H1 (cell line): ENCODE measurements at regions not wholly inside any gene's neighbourhood (a gene's known extent, or its start where the extent isn't known, plus 50 kb on each side); places are given as distances from the start of the nearest gene placed in this dataset.
A peak's percentile ranks its signal among the peaks of the same experiment; 100 is the strongest.

ENCODE experiments used
- CTCF ChIA-PET: fragments of 300-600 bp; sonication (Branson Sonifier 250); formaldehyde crosslinking; loops from one replicate; lab custom pipeline; 2021; ENCODE audit not compliant: partially characterized antibody; lab: Charles Lee
- POLR2A ChIA-PET: fragments of 300-600 bp; sonication (Branson Sonifier 250); formaldehyde crosslinking; loops from one replicate; lab custom pipeline; 2021; ENCODE audit warnings: inconsistent platforms; ENCODE audit not compliant: partially characterized antibody; lab: Charles Lee
- DNase-seq, 2 experiments: peaks; one replicate each; pipeline versions ENCODE4 v3.0.0 to v3.0.0-alpha.2; 2010 to 2022; ENCODE audit warnings: low spot score in 2 of 2, low read depth in 1 of 2, mixed read lengths in 1 of 2
- FAIRE-seq: peaks from 2 replicates; lab custom pipeline; 2011; peaks lifted over from hg19 to GRCh38; lab: Jason Lieb, UNC
- H2AFZ ChIP-seq: 2 replicates; pipeline ENCODE4 v1.8.1; 2012; ENCODE audit warnings: low read length, inconsistent platforms
- H2AK5ac ChIP-seq: 2 replicates; pipeline ENCODE4 v1.6.1; 2013; ENCODE audit warnings: low read depth, low read length
- H2BK120ac ChIP-seq: replicated peaks from 2 replicates; pipeline ENCODE3; 2013; ENCODE audit warnings: low read depth, low read length, inconsistent platforms
- H2BK12ac ChIP-seq: 2 replicates; pipeline ENCODE4 v1.6.1; 2013; ENCODE audit warnings: low read depth, low read length
- H2BK15ac ChIP-seq: 2 replicates; pipeline ENCODE4 v1.6.1; 2013; ENCODE audit warnings: low read length
- H2BK20ac ChIP-seq: 2 replicates; pipeline ENCODE4 v1.6.1; 2013; ENCODE audit warnings: low read length
- H2BK5ac ChIP-seq: 2 replicates; pipeline ENCODE4 v1.6.1; 2013; ENCODE audit warnings: low read depth, low read length
- H3K14ac ChIP-seq: 2 replicates; pipeline ENCODE4 v1.6.1; 2013; ENCODE audit warnings: inconsistent platforms; ENCODE audit not compliant: insufficient read length
- H3K18ac ChIP-seq: 2 replicates; pipeline ENCODE4 v1.6.1; 2013; ENCODE audit warnings: low read length; ENCODE audit errors: extremely low read depth
- H3K23ac ChIP-seq: 2 replicates; pipeline ENCODE4 v1.6.1; 2013; ENCODE audit warnings: inconsistent platforms; ENCODE audit not compliant: insufficient read length
- H3K23me2 ChIP-seq: 2 replicates; pipeline ENCODE4 v1.6.1; 2013; ENCODE audit warnings: low read depth, low read length
- H3K27ac ChIP-seq: 2 replicates; pipeline ENCODE4 v1.6.1; 2011; ENCODE audit warnings: low read depth, low read length, inconsistent platforms
- H3K27me3 ChIP-seq, 4 experiments: replicated peaks in 1 of 4; 1 replicate in 1 of 4; 2 replicates in 3 of 4; pipeline versions ENCODE4 v1.6.1 to v1.8.1; 2011 to 2013; ENCODE audit warnings: low read length in 3 of 4, mild to moderate bottlenecking in 3 of 4, inconsistent platforms in 2 of 4, mixed read lengths in 2 of 4, moderate library complexity in 1 of 4; ENCODE audit not compliant: control insufficient read depth in 3 of 4, insufficient read depth in 3 of 4; ENCODE audit errors: extremely low read depth in 1 of 4
- H3K36me3 ChIP-seq, 4 experiments: 2 replicates each; pipeline versions ENCODE4 v1.6.1 to v1.8.1; 2011 to 2013; ENCODE audit warnings: mild to moderate bottlenecking in 4 of 4, low read length in 3 of 4, moderate library complexity in 2 of 4, control low read depth in 1 of 4, inconsistent platforms in 1 of 4; ENCODE audit not compliant: insufficient read depth in 4 of 4, control insufficient read depth in 2 of 4
- H3K4ac ChIP-seq: replicated peaks from 2 replicates; pipeline ENCODE3; 2013; ENCODE audit warnings: low read length, low read depth, mixed read lengths, inconsistent platforms; ENCODE audit not compliant: insufficient read length
- H3K4me1 ChIP-seq, 4 experiments: replicated peaks in 1 of 4; 1 replicate in 1 of 4; 2 replicates in 3 of 4; pipeline versions ENCODE4 v1.6.1 to v1.8.1; 2011 to 2013; ENCODE audit warnings: low read length in 3 of 4, inconsistent platforms in 2 of 4, mixed read lengths in 1 of 4; ENCODE audit not compliant: insufficient read depth in 4 of 4, control insufficient read depth in 3 of 4
- H3K4me2 ChIP-seq, 2 experiments: 2 replicates each; pipeline versions ENCODE4 v1.6.1 to v1.8.1; 2011 to 2013; ENCODE audit warnings: low read depth in 2 of 2, low read length in 2 of 2, control low read depth in 1 of 2, inconsistent platforms in 1 of 2, mild to moderate bottlenecking in 1 of 2; ENCODE audit not compliant: insufficient read depth in 1 of 2
- H3K4me3 ChIP-seq, 4 experiments: fragments of 200-600, 300-600 bp in 1 of 4; sonication (generic), shearing (Covaris generic), sonication (Bioruptor Twin) in 1 of 4; 2 replicates each; pipeline versions ENCODE4 v1.5.1 to v1.8.1; 2011 to 2016; ENCODE audit warnings: low read length in 4 of 4, low read depth in 3 of 4, control low read depth in 2 of 4, inconsistent platforms in 2 of 4, mild to moderate bottlenecking in 2 of 4, mixed read lengths in 1 of 4, moderate library complexity in 1 of 4; ENCODE audit not compliant: insufficient read depth in 2 of 4; ENCODE audit errors: extremely low read depth in 1 of 4
- H3K56ac ChIP-seq: replicated peaks from 2 replicates; pipeline ENCODE3; 2013; ENCODE audit warnings: low read depth, mild to moderate bottlenecking, mixed read lengths, low read length, inconsistent platforms; ENCODE audit not compliant: insufficient read length
- H3K79me1 ChIP-seq: 2 replicates; pipeline ENCODE4 v1.6.1; 2013; ENCODE audit warnings: low read depth, low read length, control low read depth
- H3K79me2 ChIP-seq, 2 experiments: 2 replicates each; pipeline versions ENCODE4 v1.6.1 to v1.8.1; 2012 to 2013; ENCODE audit warnings: low read length in 2 of 2, mild to moderate bottlenecking in 2 of 2, inconsistent platforms in 1 of 2; ENCODE audit not compliant: insufficient read depth in 2 of 2, control insufficient read depth in 1 of 2
- H3K9ac ChIP-seq, 4 experiments: replicated peaks in 1 of 4; 1 replicate in 1 of 4; 2 replicates in 3 of 4; pipeline versions ENCODE4 v1.6.1 to v1.8.1; 2011 to 2013; ENCODE audit warnings: low read depth in 3 of 4, low read length in 3 of 4, control low read depth in 2 of 4, mild to moderate bottlenecking in 2 of 4, moderate library complexity in 2 of 4, inconsistent platforms in 1 of 4; ENCODE audit errors: extremely low read depth in 1 of 4
- H3K9me3 ChIP-seq, 2 experiments: 2 replicates each; pipeline versions ENCODE4 v1.6.1 to v1.8.1; 2012 to 2013; ENCODE audit warnings: mild to moderate bottlenecking in 2 of 2, moderate library complexity in 2 of 2, control low read depth in 1 of 2, inconsistent platforms in 1 of 2, low read depth in 1 of 2, low read length in 1 of 2, mixed read lengths in 1 of 2; ENCODE audit not compliant: insufficient read depth in 2 of 2
- H4K20me1 ChIP-seq, 2 experiments: replicated peaks in 1 of 2; 2 replicates each; pipeline versions ENCODE3 to v1.8.1; 2011 to 2013; ENCODE audit warnings: inconsistent platforms in 2 of 2, low read length in 2 of 2, mild to moderate bottlenecking in 1 of 2; ENCODE audit not compliant: insufficient read depth in 2 of 2, control insufficient read depth in 1 of 2
- H4K5ac ChIP-seq: 2 replicates; pipeline ENCODE4 v1.6.1; 2013; ENCODE audit warnings: low read length, low read depth, mixed read lengths, inconsistent platforms; ENCODE audit not compliant: insufficient read length
- H4K8ac ChIP-seq: 2 replicates; pipeline ENCODE4 v1.8.0; 2013; ENCODE audit warnings: mild to moderate bottlenecking, moderate library complexity, low read length, inconsistent platforms; ENCODE audit not compliant: insufficient read depth; ENCODE audit errors: extremely low read depth
- H4K91ac ChIP-seq: replicated peaks from 2 replicates; pipeline ENCODE3; 2013; ENCODE audit warnings: low read length, mixed read lengths, inconsistent platforms; ENCODE audit not compliant: insufficient read length
- ASH2L ChIP-seq: fragments of 200-600, 300-600 bp; sonication (generic); IDR thresholded peaks from one replicate; pipeline ENCODE4 v1.7.1; 2017; ENCODE audit warnings: low read length
- BACH1 ChIP-seq: IDR thresholded peaks from 2 replicates; pipeline ENCODE4 v1.6.1; 2012; ENCODE audit warnings: low read length, improper control_type of control experiment
- BCL11A ChIP-seq, 2 experiments: IDR thresholded peaks; one replicate each; pipeline ENCODE4 v1.6.1; 2011; ENCODE audit warnings: low read depth in 2 of 2, low read length in 2 of 2, mild to moderate bottlenecking in 2 of 2
- CEBPB ChIP-seq: IDR thresholded peaks from 2 replicates; pipeline ENCODE4 v1.6.1; 2012; ENCODE audit warnings: low read depth, low read length
- CHD1 ChIP-seq: IDR thresholded peaks from 2 replicates; pipeline ENCODE4 v1.6.1; 2012; ENCODE audit warnings: low read depth, low read length, improper control_type of control experiment
- CHD2 ChIP-seq: IDR thresholded peaks from 2 replicates; pipeline ENCODE4 v1.6.1; 2012; ENCODE audit warnings: low read length, improper control_type of control experiment
- CREB1 ChIP-seq: IDR thresholded peaks from 2 replicates; pipeline ENCODE4 v1.6.1; 2012; ENCODE audit warnings: inconsistent platforms
- RBBP5 ChIP-seq: IDR thresholded peaks from 2 replicates; pipeline ENCODE4 v1.7.1; 2012; ENCODE audit warnings: low read depth, mild to moderate bottlenecking, inconsistent platforms, low read length, moderate library complexity, borderline replicate concordance
- RXRA ChIP-seq: IDR thresholded peaks from 2 replicates; pipeline ENCODE4 v1.6.1; 2011; ENCODE audit warnings: low read depth, mild to moderate bottlenecking, low read length, moderate library complexity; ENCODE audit not compliant: insufficient read depth
- SIRT6 ChIP-seq: IDR thresholded peaks from one replicate; pipeline ENCODE4 v1.7.1; 2012; ENCODE audit warnings: low read length, inconsistent platforms
- TAF7 ChIP-seq: optimal IDR thresholded peaks from 2 replicates; pipeline ENCODE3; 2011; ENCODE audit warnings: low read depth, mild to moderate bottlenecking, inconsistent platforms, low read length, moderate library complexity, borderline replicate concordance
- YY1 ChIP-seq: IDR thresholded peaks from 2 replicates; pipeline ENCODE4 v1.6.1; 2011; ENCODE audit warnings: low read depth, mild to moderate bottlenecking, low read length
- WGBS, 2 experiments: shearing (Covaris generic) in 1 of 2; methylation state at CpG; one replicate each; pipeline versions ENCODE4 v1.1.6 to v1.1.7; 2013 to 2015; ENCODE audit warnings: low lambda C conversion rate in 2 of 2, mixed read lengths in 2 of 2, inconsistent platforms in 1 of 2, low coverage in 1 of 2, missing lambda C conversion rate in 1 of 2; ENCODE audit not compliant: insufficient replicate concordance in 2 of 2, insufficient coverage in 1 of 2, insufficient read length in 1 of 2; ENCODE audit errors: extremely low coverage in 1 of 2, missing lambda C conversion rate in 1 of 2; 5-methylcytosine and 5-hydroxymethylcytosine counted together

DNA sequence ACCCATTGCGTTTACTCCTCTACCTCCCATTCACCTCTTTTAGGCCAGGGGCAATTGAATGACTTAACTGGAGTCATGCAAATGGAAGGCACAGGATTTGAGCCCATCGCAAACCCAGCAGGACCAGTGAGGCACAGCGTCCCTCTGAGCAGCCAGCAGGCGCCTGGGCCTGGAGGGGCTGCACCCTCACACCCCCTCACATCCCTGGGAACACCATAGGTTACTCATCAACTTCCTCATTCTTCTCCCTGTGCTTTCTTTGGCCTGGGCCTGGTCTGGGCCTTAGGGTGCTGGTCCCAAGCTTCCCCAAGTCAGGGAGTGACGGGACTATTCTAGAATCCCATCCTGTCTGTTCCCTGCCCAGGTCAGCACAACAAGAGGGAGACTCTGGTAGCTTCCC is 169.4 kb upstream of the EEPD1 start:
- Histone ChIP-seq H3K23me2 (no peaks in the 10 kb centered on the region), H3K79me1 (no peaks in the 10 kb centered on the region), H4K5ac (no peak overlapping the region), H3K4me2 (no peak overlapping the region), H3K79me2 (no peaks in the 10 kb centered on the region), H3K9ac (no peak overlapping the region), H3K36me3 (no peaks in the 10 kb centered on the region), H3K27ac (no peak overlapping the region), H4K8ac (peak overlapping the region; percentile 65; the same call in 1 of the 2 replicates), H4K91ac (no peak overlapping the region), H2BK5ac (no peak overlapping the region), H2BK120ac (no peak overlapping the region), H3K18ac (no peak overlapping the region), H3K4me1 (no peaks in the 10 kb centered on the region; a peak in 1 of 7 replicates), H3K14ac (no peak overlapping the region), H2AK5ac (no peak overlapping the region), H3K4ac (no peak overlapping the region), H2BK12ac (no peak overlapping the region), H4K20me1 (no peaks in the 10 kb centered on the region), H3K4me3 (no peak overlapping the region), H3K27me3 (no peaks in the 10 kb centered on the region), H2BK20ac (no peak overlapping the region), H2BK15ac (no peak overlapping the region), H3K56ac (no peak overlapping the region), H3K23ac (no peak overlapping the region), H3K9me3 (no peaks in the 10 kb centered on the region), H2AFZ (no peak overlapping the region)
- no peak for TF ChIP-seq CHD2
- no peak for TF ChIP-seq ASH2L
- no peak for TF ChIP-seq SIRT6
- TF ChIP-seq TAF7: no peak
- TF ChIP-seq RBBP5: no peak
- no peak for TF ChIP-seq YY1
- TF ChIP-seq CEBPB: no peak
- no peak for TF ChIP-seq CREB1
- TF ChIP-seq BCL11A (IDR thresholded peaks at IDR 0.05; ENCODE audit: low read depth in 2 of 2, low read length in 2 of 2): no peak
- no peak for TF ChIP-seq CHD1
- no peak for TF ChIP-seq BACH1
- TF ChIP-seq RXRA: no peak
- CTCF ChIA-PET: interaction anchor here (0.7 to 4.4 kb wide), 17 partner anchors 20 to 333 kb away, joined by 3 to 80 read pairs (median 5); no protein-coding TSS in a partner anchor
- FAIRE-seq (no peak), DNase-seq (no peak)
- POLR2A ChIA-PET: interaction anchor here (1.1 kb wide), 1 partner anchor 297 kb away, joined by 3 read pairs; no protein-coding TSS in a partner anchor
- 90% methylated on average over 5 of the region's 5 CpGs; no CpG with 5 or more reads in 1 of the 2 experiments for WGBS, 2 experiments
